ENCODE measurements at regions not wholly inside any gene's neighbourhood (a gene's known extent, or its start where the extent isn't known, plus 50 kb on each side); places are given as distances from the start of the nearest gene placed in this dataset.
"Not testable (repeated sequence)": the region's sequence is repeated elsewhere in the genome, so short reads cannot be mapped to it uniquely, and the experiment has no call there.

DNA sequence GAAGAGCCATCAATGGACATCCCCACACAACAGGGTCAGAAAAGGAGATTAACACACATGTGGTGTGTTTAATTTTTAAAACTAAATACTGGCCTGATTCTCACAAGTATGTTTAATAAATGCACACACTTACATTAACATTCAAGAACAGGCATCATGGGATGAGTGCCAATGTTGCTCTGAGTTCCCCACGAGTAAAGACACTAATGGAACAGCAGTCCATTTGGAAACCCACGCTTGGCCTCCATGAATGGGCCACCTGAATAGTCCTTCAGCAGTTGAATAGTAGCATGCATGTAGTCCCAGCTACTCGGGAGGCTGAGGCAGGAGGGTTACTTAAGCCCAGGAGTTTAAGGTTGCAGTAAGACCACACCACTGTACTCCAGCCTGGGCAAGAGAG, 195.2 kb upstream of the IPO5 start:
- DNase-seq (no peak), ATAC-seq (no peak)
- intact Hi-C loops (cut with DNase I, micrococcal nuclease) = no loop called here

DNA sequence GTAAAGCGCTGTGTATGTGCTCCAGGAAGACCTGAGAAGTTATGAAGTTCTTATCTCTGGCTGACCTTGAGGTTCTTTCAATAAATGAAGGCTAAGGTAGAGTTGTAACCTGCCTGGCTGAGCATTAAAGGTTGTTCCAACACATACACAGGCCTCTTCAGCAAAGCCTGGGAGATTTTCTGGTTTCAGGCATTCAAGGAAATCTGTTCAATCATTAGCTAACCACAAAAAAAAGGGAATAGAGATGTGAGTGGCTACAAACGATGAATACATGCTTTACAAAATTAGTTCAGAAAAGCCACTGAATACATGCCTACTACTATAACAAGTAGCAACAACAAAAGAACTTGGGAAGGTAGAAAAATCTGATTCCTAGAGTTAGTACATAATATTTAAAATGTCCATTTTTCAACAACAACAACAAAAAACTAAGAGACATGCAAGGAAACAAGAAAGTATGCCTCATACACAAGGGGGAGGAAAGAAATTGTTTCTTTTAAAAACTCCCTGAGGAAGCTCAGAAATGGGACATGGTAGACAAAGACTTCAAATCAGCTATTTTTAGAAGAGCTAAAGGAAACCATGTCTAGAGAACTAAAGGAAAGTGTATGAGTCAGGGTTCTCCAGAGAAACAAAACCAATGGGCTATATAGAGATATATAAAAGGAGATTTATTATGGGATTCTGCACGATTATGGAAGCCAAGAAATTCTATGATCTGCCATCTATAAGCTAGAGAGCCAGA, 191.5 kb upstream of the IPO5 start:
- DNase-seq (no peak), ATAC-seq (no peak)
- intact Hi-C loops (cut with DNase I, micrococcal nuclease) = no loop called here

DNA sequence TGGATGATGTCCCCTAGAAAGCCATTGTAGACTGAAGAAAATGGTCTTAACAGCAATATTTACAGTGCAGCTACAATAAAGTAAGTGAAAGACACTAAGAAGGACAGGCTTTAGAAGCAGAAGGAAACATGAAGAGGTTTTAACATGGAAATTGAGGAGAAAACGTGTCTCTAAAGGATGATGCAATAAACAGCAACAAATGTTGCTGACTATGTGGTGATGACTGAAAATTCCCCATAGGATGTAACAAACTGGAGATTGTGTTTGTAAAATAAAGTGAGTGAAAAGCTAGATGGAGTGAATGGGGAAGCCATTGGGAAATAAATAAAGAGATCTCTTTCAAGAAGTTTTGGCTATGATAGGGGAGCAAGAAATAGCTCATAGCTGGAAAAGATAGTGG, 186.7 kb upstream of the IPO5 start:
- ATAC-seq (no peak), DNase-seq (no peak)
- intact Hi-C loops (cut with DNase I, micrococcal nuclease) = no loop called here

DNA sequence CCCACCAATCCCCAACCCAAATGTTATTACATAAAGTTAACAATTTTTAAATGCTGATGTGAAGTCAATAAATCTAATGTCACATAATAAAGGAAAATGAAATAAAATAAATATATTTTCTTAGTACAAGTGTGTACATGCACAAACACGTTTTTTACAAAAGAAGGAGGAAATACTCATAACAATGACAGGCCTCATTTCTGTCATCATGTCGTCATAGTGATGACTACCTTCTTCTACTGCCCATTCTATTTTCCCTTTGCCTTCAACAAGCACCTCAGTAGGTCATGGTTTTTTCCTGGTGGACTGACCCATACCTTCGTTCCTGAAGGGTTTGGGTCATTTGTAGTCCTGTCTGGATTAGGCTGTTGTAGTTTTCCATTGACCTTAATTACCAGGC, 185.3 kb upstream of the IPO5 start:
- no peak for ATAC-seq
- DNase-seq = no peak
- intact Hi-C loops (cut with DNase I, micrococcal nuclease) = no loop called here

DNA sequence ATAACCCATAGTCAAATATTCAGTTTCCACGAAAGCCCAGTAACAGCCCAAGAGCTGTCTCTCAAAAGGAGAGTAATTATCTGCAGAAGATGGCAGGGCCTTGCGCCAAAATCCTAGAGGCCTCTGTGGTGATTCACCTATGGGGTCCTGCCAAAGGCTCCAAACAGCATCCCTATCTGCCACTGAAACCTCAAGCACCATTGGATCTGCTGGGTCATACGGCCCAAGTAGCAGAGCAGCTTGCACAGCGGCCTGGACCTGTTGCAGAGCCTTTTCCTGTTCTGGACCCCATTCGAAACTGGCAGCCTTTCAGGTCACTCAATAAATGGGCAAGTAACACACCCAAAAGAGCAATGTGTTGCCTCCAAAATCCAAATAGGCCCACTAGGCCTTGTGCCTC, 183.2 kb upstream of the IPO5 start:
- ATAC-seq; intact Hi-C loops (cut with DNase I, micrococcal nuclease); DNase-seq: not testable (repeated sequence)

DNA sequence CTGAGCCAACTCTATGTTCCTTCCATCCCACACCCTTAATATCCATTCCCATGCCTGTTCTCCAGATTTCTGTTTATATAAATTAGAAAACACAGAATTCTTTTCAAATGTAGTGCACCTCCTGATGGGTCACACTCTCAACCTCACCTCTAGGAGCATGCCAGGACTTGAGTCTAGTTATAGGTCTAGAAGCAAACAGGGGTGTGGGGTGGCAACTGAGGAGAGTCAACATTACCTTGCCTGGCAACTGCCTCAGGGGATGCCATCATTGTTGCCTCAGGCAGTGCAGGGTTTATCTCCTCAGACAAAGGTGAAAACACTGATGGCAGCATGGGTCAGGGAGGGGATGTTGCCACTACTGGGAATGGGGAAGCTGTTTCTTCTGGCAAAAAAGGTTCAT, 181.0 kb upstream of the IPO5 start:
- intact Hi-C loops (cut with DNase I, micrococcal nuclease); ATAC-seq; DNase-seq: not testable (repeated sequence)

DNA sequence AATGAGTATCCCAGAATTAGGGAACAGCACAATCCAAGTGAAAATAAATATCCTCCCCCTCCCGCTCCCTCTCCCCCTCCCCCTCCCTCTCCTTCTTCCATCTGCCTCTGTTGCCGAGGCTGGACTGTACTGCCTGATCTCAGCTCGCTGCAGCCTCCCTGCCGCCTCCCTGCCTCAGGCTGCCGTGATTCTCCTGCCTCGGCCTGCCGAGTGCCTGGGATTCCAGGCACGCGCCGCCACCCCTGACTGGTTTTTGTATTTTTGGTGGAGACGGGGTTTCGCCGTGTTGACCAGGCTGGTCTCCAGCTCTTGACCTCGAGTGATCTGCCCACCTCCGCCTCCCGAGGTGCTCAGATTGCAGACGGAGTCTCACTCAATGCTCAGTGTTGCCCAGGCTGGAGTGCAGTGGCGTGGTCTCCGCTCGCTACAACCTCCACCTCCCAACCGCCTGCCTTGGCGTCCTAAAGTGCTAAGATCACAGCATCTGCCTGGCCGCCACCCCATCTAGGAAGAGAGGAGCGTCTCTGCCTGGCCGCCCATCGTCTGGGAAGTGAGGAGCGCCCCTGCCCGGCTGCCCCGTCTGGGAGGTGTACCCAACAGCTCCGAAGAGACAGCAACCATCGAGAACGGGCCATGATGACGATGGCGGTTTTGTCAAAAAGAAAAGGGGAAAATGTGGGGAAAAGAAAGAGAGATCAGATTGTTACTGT, 178.9 kb upstream of the IPO5 start:
- intact Hi-C loops (cut with DNase I, micrococcal nuclease); ATAC-seq; DNase-seq: not testable (repeated sequence)

DNA sequence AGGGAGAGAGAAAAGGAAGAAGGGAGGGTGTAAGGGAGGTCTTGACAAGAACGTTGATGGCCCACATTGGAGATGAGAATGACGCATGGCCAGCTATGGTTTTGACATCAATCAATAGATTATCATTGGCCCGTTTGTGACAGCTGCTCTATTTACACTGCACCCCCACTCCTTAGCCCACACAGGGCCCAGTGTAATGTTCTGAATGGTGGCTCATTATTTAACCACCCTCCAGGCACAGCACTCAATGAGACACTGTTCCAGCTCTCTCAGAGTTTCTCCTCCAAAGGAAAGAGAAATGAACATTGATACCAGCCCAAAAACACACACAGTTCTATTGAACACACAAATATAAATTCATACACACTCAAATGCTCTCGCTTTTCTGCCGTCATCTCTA, 173.0 kb upstream of the IPO5 start:
- ATAC-seq (no peak), DNase-seq (no peak)
- intact Hi-C loops (cut with DNase I, micrococcal nuclease) = no loop called here

DNA sequence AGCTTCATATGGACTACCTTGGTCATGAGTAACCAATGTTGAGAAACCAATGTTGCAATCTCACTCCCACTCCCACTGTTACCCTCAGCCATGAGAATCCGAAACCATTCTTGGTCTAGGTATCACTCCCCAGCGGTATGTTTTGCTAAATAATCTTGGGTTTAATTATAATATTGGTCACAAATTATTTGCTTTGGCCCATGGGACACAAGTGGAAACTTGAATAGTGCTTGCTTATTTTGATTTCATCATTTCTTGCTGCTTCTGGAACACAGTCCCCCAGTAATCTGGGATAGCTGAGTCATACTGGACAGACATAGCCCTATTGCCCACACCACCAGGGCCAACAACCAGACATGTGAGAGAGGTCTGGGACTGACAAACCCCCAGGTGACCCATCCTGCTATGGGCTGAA, 171.6 kb upstream of the IPO5 start:
- ATAC-seq = no peak
- intact Hi-C loops (cut with DNase I, micrococcal nuclease) = no loop called here
- no peak for DNase-seq

DNA sequence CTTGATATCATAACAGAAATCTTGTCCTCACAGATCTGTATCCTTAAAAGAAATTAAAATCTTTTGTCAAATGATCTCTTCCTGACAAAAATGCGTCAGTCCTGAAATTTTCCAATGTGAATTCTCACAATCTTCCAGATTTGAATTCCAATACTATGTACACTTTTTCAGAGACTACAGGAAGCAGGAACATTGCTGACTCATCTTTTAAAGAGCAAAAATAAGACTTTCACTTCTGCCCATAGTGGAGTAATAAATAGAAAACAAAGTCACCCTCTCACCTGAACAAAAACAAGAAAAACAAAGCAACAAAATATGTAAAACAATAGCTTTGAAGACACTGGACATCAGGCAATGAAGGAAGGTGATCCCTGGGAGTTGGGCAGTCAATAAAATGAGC, 167.0 kb upstream of the IPO5 start:
- ATAC-seq = no peak
- DNase-seq = no peak
- intact Hi-C loops (cut with DNase I, micrococcal nuclease) = no loop called here

DNA sequence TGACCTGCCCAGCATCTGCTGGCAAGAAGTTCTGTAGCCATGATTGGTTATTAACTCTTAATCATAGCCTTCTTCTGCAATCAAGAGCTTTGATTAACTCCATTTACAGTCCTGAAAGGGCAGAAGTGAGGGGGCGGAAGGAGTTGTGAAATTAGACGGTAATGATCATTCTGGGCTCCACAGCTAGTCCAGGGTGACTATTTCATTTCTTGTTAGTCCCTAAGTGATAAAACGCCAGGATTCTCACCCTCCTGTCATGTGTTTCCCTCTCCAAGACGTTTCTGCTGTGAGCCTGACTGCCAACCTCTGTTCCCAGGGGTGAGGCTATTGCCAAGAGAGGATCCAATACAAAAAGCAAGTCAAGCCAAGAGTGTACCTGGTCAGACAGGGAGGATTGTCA, 155.9 kb upstream of the IPO5 start:
- no peak for ATAC-seq
- DNase-seq = no peak
- intact Hi-C loops (cut with DNase I, micrococcal nuclease) = no loop called here

DNA sequence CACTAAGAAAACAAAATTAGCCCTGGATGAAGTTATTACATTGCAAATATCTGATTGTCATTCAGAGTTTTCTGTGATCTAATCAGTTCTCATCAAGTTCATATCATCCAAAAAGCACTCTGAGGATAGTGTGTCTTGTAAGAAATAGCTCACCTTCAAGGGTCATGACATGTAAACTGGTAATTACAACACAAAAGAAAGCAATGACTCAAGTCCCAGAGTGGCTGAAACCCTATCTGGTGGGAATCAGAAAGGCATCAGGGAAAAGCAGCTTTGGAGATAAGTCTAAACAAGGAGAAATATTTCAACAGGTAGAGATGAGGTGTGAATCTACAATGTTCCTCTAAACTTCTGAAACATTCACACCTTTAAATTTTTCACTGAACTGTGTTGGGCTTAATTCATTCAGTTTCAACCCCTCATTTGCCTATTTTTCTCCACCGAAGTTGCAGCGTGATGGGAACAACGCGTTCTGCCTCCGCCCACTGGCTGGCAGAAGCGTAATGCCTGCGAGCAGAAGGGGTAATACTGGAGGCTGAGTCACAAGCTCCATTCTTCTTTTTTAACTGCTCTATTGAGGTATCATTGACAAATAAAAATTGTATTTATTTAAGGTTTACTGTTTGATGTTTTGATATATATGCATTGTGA, 155.2 kb upstream of the IPO5 start:
- intact Hi-C loops (cut with DNase I, micrococcal nuclease) = no loop called here
- ATAC-seq (no peak), DNase-seq (no peak)

DNA sequence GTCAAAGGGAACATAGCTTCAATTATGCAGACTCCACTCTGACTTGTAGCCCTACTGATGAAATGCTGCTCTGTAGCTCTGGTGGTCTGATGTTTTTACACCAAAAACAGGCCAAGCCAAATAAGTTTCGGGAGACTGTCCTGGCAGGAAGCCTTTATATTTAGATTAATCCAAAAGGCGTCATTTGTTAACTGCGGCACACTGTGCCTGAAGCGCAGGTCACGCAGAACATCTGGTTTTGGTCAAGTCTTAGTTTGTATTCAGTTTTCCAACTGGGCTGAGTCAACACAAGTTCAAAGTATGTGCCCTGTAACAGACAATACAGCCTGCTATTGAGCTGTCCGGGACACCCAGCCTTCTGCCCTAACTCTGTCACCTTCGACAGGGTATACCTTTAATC, 154.6 kb upstream of the IPO5 start:
- no peak for ATAC-seq
- intact Hi-C loops (cut with DNase I, micrococcal nuclease) = no loop called here
- no peak for DNase-seq

DNA sequence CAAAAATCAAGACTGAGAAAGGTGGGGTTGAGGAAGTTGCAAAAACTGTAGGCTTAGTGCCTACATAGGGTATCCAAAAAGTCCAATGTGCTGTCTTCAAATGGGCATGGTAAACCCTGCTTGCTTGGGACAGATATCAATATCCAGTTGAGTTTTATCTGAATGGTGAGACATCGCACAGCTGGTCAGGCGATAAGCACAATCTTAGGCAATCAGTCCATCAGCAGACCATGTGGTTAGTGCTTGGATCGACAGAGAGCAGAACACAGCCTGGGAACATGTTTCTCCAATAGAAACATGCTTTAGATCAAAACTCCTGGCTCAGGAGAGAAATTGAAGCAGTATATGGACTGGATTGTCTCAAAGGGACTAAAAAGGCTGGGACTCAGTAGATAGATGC, 151.3 kb upstream of the IPO5 start:
- intact Hi-C loops (cut with DNase I, micrococcal nuclease) = no loop called here

DNA sequence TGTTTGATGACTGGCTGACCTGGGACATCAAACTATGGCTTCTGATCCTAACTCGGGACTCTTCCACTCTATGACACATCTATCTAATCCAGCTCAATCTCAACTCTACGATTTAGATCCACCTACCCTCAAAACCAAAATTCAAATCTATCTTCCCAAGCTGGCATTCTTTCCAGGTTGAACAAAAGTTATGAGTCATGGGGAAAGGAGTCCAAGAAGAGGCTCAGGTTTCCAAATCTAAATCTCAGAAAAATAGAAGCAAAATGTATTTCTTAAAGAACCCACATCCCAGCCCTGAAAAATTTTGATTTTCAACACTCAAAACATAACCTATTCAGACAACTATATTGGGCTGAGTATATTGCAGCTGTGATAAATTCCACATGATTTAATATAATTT, 143.9 kb upstream of the IPO5 start:
- intact Hi-C loops (cut with DNase I, micrococcal nuclease) = no loop called here
- ATAC-seq = no peak
- DNase-seq = no peak

More for the DNA sequence above, 151.3 kb upstream of the IPO5 start:
- DNase-seq = no peak
- ATAC-seq = no peak

DNA sequence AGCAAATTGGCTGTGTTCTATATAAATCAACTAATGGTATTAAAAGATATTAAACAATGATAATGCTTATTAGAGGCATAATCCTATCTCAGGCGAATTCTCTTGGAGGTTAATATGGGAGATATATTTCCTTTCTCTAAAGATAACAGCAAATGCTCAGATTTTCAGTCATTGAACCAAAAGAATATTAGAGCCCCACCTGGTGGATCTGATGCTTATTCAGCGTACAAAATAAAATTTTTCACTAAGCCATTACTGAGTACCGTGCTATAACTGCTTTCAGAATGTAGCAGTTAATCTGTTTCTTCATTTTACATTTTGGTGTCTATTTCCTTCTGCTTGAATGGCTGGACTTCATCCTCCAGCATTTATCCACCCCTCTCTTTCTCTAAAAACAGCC, 143.3 kb upstream of the IPO5 start:
- ATAC-seq (no peak), DNase-seq (no peak)
- intact Hi-C loops (cut with DNase I, micrococcal nuclease) = no loop called here

DNA sequence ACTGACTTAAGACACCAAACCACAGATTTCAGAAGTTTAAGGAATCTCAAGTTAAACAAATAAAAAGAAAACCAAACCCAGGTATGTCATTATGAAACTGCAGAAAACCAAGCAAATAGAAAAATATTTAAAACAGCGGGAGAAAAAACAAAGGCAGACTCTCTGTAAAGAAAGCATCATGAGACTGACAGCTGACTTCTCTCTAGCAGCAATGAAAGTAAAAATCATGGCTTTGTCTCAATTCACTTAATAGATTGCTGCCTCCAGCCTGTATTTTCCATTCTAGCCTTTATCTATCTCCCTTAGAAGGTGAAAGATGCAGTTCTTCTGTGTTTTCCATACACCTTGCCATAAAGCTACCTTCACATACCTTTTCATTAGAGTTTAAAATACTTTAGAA, 131.1 kb upstream of the IPO5 start:
- intact Hi-C loops (cut with DNase I, micrococcal nuclease) = no loop called here
- no peak for DNase-seq
- no peak for ATAC-seq

DNA sequence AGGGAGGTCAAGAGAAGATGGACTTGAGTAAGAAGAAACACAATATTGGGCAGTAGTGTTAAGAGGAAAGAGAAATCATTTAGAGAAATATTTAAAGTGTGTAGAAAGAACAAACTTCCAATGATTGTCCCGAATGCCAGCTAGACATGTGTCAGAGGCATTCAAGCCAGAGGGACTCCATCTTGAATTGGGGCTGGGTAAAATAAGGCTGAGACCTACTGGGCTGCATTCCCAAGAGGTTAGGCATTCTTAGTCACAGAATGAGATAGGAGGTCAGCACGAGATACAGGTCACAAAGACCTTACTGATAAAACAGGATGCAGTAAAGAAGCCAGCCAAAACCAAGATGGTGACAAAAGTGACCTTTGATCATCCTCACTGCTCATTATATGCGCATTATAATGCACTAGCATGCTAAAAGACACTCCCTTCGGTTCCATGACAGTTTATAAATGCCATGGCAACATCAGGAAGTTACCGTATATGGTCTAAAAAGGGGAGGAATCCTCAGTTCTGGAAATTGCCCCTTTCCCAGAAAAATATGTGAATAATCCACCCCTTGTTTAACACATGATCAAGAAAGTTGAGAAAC, 127.0 kb upstream of the IPO5 start:
- intact Hi-C loops (cut with DNase I, micrococcal nuclease) = no loop called here
- no peak for DNase-seq
- no peak for ATAC-seq

DNA sequence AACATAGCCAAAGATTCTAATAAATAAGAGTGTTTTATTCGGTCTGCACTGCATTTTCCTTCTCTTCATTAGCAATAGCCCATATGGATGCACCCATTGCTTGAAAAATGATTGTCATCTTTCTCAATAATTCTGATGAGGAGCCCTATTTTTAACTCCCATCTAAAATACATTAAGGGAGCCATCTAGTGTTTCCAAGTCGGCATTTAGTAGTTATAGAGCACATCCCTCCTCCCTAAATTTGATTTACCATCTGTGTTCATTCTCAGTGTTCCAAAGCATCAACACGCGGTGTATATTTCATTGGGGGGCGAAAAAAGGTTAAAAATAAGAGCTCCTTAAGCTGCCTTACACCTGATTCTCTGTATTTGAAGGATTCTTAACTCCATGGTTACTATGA, 119.2 kb upstream of the IPO5 start:
- DNase-seq (no peak), ATAC-seq (no peak)
- intact Hi-C loops (cut with DNase I, micrococcal nuclease) = no loop called here

DNA sequence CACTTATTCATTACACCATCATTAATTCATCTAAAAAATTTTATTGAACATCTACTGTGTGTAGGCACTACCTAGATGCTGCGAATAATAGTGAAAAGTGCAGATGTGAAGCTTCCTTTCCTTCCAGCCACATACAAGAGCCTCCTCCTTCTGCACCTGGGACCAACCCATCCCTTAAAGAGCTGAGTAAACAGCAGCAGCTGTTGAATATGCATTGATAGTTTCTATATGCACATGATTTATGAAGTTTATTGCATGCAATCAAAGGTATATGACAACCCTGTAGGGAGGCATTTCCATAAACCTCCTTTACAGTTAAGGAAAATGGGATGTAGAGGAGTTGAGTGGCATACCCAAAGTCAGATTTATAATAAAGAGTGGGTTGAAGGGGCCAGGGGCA, 110.3 kb upstream of the IPO5 start:
- ATAC-seq (peak; percentile 83), DNase-seq (no peak)
- intact Hi-C loops (cut with DNase I, micrococcal nuclease) = no loop called here
